Astrocyte (in vitro differentiated cells and primary cell): ENCODE measurements at regions not wholly inside any gene's neighbourhood (a gene's known extent, or its start where the extent isn't known, plus 50 kb on each side); places are given as distances from the start of the nearest gene placed in this dataset.

Source experiments
- DNase-seq: peaks from one replicate; pipeline ENCODE4 v3.0.0-alpha.2; 2010; ENCODE audit warnings: low read depth
- FAIRE-seq: peaks from 2 replicates; lab custom pipeline; 2011; peaks lifted over from hg19 to GRCh38; lab: Jason Lieb, UNC
- H2AFZ ChIP-seq: 2 replicates; pipeline ENCODE4 v1.6.0; 2012; ENCODE audit warnings: low read depth, low read length, inconsistent platforms
- H3K27ac ChIP-seq: 2 replicates; pipeline ENCODE4 v1.5.1; 2011; ENCODE audit warnings: low read depth, low read length, inconsistent platforms
- H3K27me3 ChIP-seq: 2 replicates; pipeline ENCODE4 v1.6.0; 2011; ENCODE audit warnings: low read length, inconsistent platforms; ENCODE audit not compliant: insufficient read depth
- H3K36me3 ChIP-seq: 2 replicates; pipeline ENCODE4 v1.5.1; 2011; ENCODE audit warnings: low read length, inconsistent platforms; ENCODE audit not compliant: insufficient read depth
- H3K4me1 ChIP-seq: 2 replicates; pipeline ENCODE4 v1.5.1; 2011; ENCODE audit warnings: low read length, inconsistent platforms; ENCODE audit not compliant: insufficient read depth
- H3K4me2 ChIP-seq: 2 replicates; pipeline ENCODE4 v1.6.0; 2012; ENCODE audit warnings: low read length, inconsistent platforms
- H3K4me3 ChIP-seq: 2 replicates; pipeline ENCODE4 v1.5.1; 2011; ENCODE audit warnings: low read depth, mild to moderate bottlenecking, low read length, inconsistent platforms; ENCODE audit not compliant: insufficient read depth
- H3K79me2 ChIP-seq: 2 replicates; pipeline ENCODE4 v1.6.0; 2012; ENCODE audit warnings: mild to moderate bottlenecking, low read length, inconsistent platforms; ENCODE audit not compliant: insufficient read depth
- H3K9ac ChIP-seq: 2 replicates; pipeline ENCODE4 v1.6.0; 2012; ENCODE audit warnings: mild to moderate bottlenecking, low read length, inconsistent platforms
- H3K9me3 ChIP-seq: 2 replicates; pipeline ENCODE4 v1.5.1; 2012; ENCODE audit warnings: low read depth, mild to moderate bottlenecking, low read length, inconsistent platforms; ENCODE audit not compliant: insufficient read depth
- H4K20me1 ChIP-seq: 2 replicates; pipeline ENCODE4 v1.6.0; 2012; ENCODE audit warnings: low read length, inconsistent platforms; ENCODE audit not compliant: insufficient read depth
- H3K27ac Mint-ChIP-seq: one replicate; pipeline ENCODE4 v1.8.0; 2021; ENCODE audit warnings: mild to moderate bottlenecking, mixed read lengths; ENCODE audit not compliant: unreplicated experiment
- H3K27me3 Mint-ChIP-seq: one replicate; pipeline ENCODE4 v1.8.0; 2021; ENCODE audit warnings: low read depth, mixed read lengths; ENCODE audit not compliant: unreplicated experiment
- H3K36me3 Mint-ChIP-seq: one replicate; pipeline ENCODE4 v1.8.0; 2021; ENCODE audit warnings: low read depth, mixed read lengths; ENCODE audit not compliant: unreplicated experiment
- H3K4me1 Mint-ChIP-seq: one replicate; pipeline ENCODE4 v1.8.0; 2021; ENCODE audit warnings: low read depth, mixed read lengths; ENCODE audit not compliant: unreplicated experiment
- H3K4me3 Mint-ChIP-seq: one replicate; pipeline ENCODE4 v1.8.0; 2021; ENCODE audit warnings: mild to moderate bottlenecking, moderate library complexity, mixed read lengths; ENCODE audit not compliant: unreplicated experiment
- H3K9me3 Mint-ChIP-seq: one replicate; pipeline ENCODE4 v1.8.0; 2021; ENCODE audit warnings: mild to moderate bottlenecking, mixed read lengths; ENCODE audit not compliant: unreplicated experiment
- CTCF ChIP-seq: IDR thresholded peaks from 2 replicates; pipeline ENCODE4 v1.5.1; 2011; ENCODE audit warnings: low read depth, mild to moderate bottlenecking, inconsistent platforms, low read length, moderate library complexity; ENCODE audit not compliant: insufficient read depth
- EZH2 ChIP-seq: IDR thresholded peaks from 2 replicates; pipeline ENCODE4 v1.6.1; 2012; ENCODE audit warnings: mild to moderate bottlenecking, low read length, inconsistent platforms; ENCODE audit not compliant: insufficient read depth

- Mint-ChIP-seq H3K9me3 (peaks cover 2% of the 10 kb centered on the region), H3K27me3 (peaks cover 3% of the 10 kb centered on the region), H3K36me3 (no peaks in the 10 kb centered on the region), H3K27ac (no peak overlapping the region), H3K4me3 (no peak overlapping the region), H3K4me1 (peaks cover 2% of the 10 kb centered on the region)
- TF ChIP-seq EZH2: no peak
- no peak for TF ChIP-seq CTCF
- DNase-seq (no peak), FAIRE-seq (no peak)
- Histone ChIP-seq H3K79me2 (no peaks in the 10 kb centered on the region), H3K4me2 (no peak overlapping the region), H2AFZ (no peak overlapping the region), H3K4me1 (no peaks in the 10 kb centered on the region), H3K27me3 (no peaks in the 10 kb centered on the region), H3K4me3 (no peak overlapping the region), H3K9ac (no peak overlapping the region), H3K36me3 (no peaks in the 10 kb centered on the region), H3K9me3 (no peaks in the 10 kb centered on the region), H4K20me1 (no peaks in the 10 kb centered on the region), H3K27ac (no peak overlapping the region)
Measured at GRCh38 chr13:106332621-106333020, 202.8 kb downstream of the EFNB2 start.

GRCh38 chr13:106331116-106331515 lies 204.3 kb downstream of the EFNB2 start:
- no peaks in the 10 kb centered on the region for H3K9me3 ChIP-seq
- Mint-ChIP-seq H3K4me1 (peaks cover 2% of the 10 kb centered on the region), H3K27me3 (peaks cover 3% of the 10 kb centered on the region), H3K36me3 (no peaks in the 10 kb centered on the region), H3K9me3 (peaks cover 6% of the 10 kb centered on the region), H3K27ac (no peak overlapping the region), H3K4me3 (no peak overlapping the region)
- no peak overlapping the region for H3K4me2 ChIP-seq
- H3K9ac ChIP-seq: no peak overlapping the region
- no peak overlapping the region for H3K27ac ChIP-seq
- H4K20me1 ChIP-seq: no peaks in the 10 kb centered on the region
- H3K27me3 ChIP-seq: no peaks in the 10 kb centered on the region
- FAIRE-seq (no peak), DNase-seq (no peak)
- no peak overlapping the region for H2AFZ ChIP-seq
- no peaks in the 10 kb centered on the region for H3K36me3 ChIP-seq
- H3K79me2 ChIP-seq: no peaks in the 10 kb centered on the region
- TF ChIP-seq CTCF (no peak), EZH2 (no peak)
- no peak overlapping the region for H3K4me3 ChIP-seq
- H3K4me1 ChIP-seq: no peaks in the 10 kb centered on the region

- TF ChIP-seq EZH2 (no peak), CTCF (no peak)
- H3K9me3 Mint-ChIP-seq: peaks cover 7% of the 10 kb centered on the region
- peaks cover 2% of the 10 kb centered on the region for H3K4me1 Mint-ChIP-seq
- no peak overlapping the region for H3K9ac ChIP-seq
- H3K4me3 Mint-ChIP-seq: no peak overlapping the region
- H3K27ac Mint-ChIP-seq: no peak overlapping the region
- no peaks in the 10 kb centered on the region for H3K27me3 ChIP-seq
- H3K27ac ChIP-seq: no peak overlapping the region
- H3K36me3 Mint-ChIP-seq: peaks cover 2% of the 10 kb centered on the region
- FAIRE-seq (no peak), DNase-seq (no peak)
- H3K4me1 ChIP-seq: no peaks in the 10 kb centered on the region
- no peaks in the 10 kb centered on the region for H3K36me3 ChIP-seq
- no peak overlapping the region for H3K4me3 ChIP-seq
- H3K79me2 ChIP-seq: no peaks in the 10 kb centered on the region
- peaks cover 3% of the 10 kb centered on the region for H3K27me3 Mint-ChIP-seq
- H2AFZ ChIP-seq: no peak overlapping the region
- H3K4me2 ChIP-seq: no peak overlapping the region
- no peaks in the 10 kb centered on the region for H3K9me3 ChIP-seq
- no peaks in the 10 kb centered on the region for H4K20me1 ChIP-seq
Measured at GRCh38 chr13:106329941-106330340, 205.5 kb downstream of the EFNB2 start.
